Caco-2 (cell line): ENCODE measurements at regions not wholly inside any gene's neighbourhood (a gene's known extent, or its start where the extent isn't known, plus 50 kb on each side); places are given as distances from the start of the nearest gene placed in this dataset.

ENCODE experiments used
- BruUV-seq: library from RNA; stranded (reverse); fragments of 400-500 nt; replicated peaks from 2 replicates; lab custom pipeline; 2021; lab: Mats Ljungman, UMichigan
- CTCF ChIA-PET: fragments of 300-600 bp; sonication (Branson Sonifier 250); formaldehyde crosslinking; loops from one replicate; lab custom pipeline; 2022; ENCODE audit warnings: antibody characterized with exemption; lab: Charles Lee
- POLR2A ChIA-PET: fragments of 300-600 bp; sonication (Branson Sonifier 250); formaldehyde crosslinking; loops from one replicate; lab custom pipeline; 2022; ENCODE audit warnings: antibody characterized with exemption; lab: Charles Lee
- DNase-seq, 2 experiments: peaks; one replicate each; pipeline versions ENCODE4 v3.0.0 to v3.0.0-alpha.2; 2020 to 2022
- H3K27me3 ChIP-seq: replicated peaks from 2 replicates; pipeline ENCODE4 v1.6.0; 2011; ENCODE audit warnings: low read length; ENCODE audit not compliant: control insufficient read depth, insufficient read depth
- H3K36me3 ChIP-seq: 2 replicates; pipeline ENCODE4 v1.5.1; 2011; ENCODE audit warnings: low read length; ENCODE audit not compliant: control insufficient read depth, insufficient read depth
- H3K4me1 ChIP-seq: fragments of 250-450 bp; sonication (Bioruptor Pico); 2 replicates; pipeline ENCODE4 v1.5.1; 2020; ENCODE audit warnings: mild to moderate bottlenecking
- H3K4me3 ChIP-seq: 2 replicates; pipeline ENCODE4 v1.5.1; 2011; ENCODE audit warnings: low read depth, mild to moderate bottlenecking, control low read depth, low read length
- H3K9me3 ChIP-seq: fragments of 250-450 bp; sonication (Bioruptor Pico); 2 replicates; pipeline ENCODE4 v1.5.1; 2020; ENCODE audit warnings: mild to moderate bottlenecking, moderate library complexity
- H3K27ac Mint-ChIP-seq: one replicate; pipeline ENCODE4 v1.8.0; 2022; ENCODE audit warnings: mixed read lengths; ENCODE audit not compliant: unreplicated experiment
- H3K27me3 Mint-ChIP-seq: one replicate; pipeline ENCODE4 v1.8.0; 2022; ENCODE audit warnings: mixed read lengths; ENCODE audit not compliant: insufficient read depth, unreplicated experiment
- H3K36me3 Mint-ChIP-seq: one replicate; pipeline ENCODE4 v1.8.0; 2022; ENCODE audit warnings: mild to moderate bottlenecking, mixed read lengths; ENCODE audit not compliant: insufficient read depth, unreplicated experiment
- H3K4me1 Mint-ChIP-seq: one replicate; pipeline ENCODE4 v1.8.0; 2022; ENCODE audit warnings: low read depth, mixed read lengths; ENCODE audit not compliant: unreplicated experiment
- H3K4me3 Mint-ChIP-seq: one replicate; pipeline ENCODE4 v1.8.0; 2022; ENCODE audit warnings: mild to moderate bottlenecking, moderate library complexity, mixed read lengths; ENCODE audit not compliant: unreplicated experiment
- H3K9me3 Mint-ChIP-seq: one replicate; pipeline ENCODE4 v1.8.0; 2022; ENCODE audit warnings: mixed read lengths; ENCODE audit not compliant: unreplicated experiment
- intact Hi-C: fragments of 100-400 bp; cut with micrococcal nuclease; formaldehyde crosslinking; loops from one replicate; pipeline ENCODE4 v1.10.0; 2022; ENCODE audit not compliant: unreplicated experiment
- TF ChIP-seq, protein P1 (sequence below), 2 experiments: fragments of 200-600 bp in 1 of 2; IDR thresholded peaks; 1 replicate in 1 of 2; 2 replicates in 1 of 2; pipeline versions ENCODE4 v1.5.1 to v1.8.0; 2011 to 2022; ENCODE audit warnings: antibody characterized with exemption in 1 of 2, control low read depth in 1 of 2, inconsistent platforms in 1 of 2, low read depth in 1 of 2, low read length in 1 of 2, mild to moderate bottlenecking in 1 of 2, moderate library complexity in 1 of 2; ENCODE audit not compliant: insufficient read depth in 1 of 2, severe bottlenecking in 1 of 2, unreplicated experiment in 1 of 2

DNA sequence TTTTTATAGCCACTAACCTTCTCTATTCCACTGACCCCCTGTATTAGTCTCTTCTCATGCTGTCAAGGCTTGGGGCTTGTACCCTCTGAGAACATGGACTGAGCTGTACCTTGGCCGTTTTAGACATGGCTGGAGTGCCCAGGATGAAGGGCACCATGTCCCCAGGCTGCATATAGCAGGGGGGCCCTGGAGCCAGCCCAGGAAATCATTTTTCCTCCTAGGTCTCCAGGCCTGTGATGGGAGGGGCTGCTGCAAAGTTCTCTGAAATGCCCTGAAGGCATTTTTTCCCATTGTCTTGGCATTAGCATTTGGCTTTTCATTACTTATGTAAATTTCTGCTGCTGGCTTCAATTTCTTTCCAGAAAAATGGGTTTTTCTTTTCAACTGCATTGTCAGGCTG is 119.5 kb downstream of the NTMT2 start:
- no peak overlapping the region for H3K27ac Mint-ChIP-seq
- H3K4me1 Mint-ChIP-seq, result no peaks in the 10 kb centered on the region
- no peaks in the 10 kb centered on the region for H3K27me3 ChIP-seq
- H3K4me1 ChIP-seq, result no peaks in the 10 kb centered on the region
- TF ChIP-seq, protein P1, sequence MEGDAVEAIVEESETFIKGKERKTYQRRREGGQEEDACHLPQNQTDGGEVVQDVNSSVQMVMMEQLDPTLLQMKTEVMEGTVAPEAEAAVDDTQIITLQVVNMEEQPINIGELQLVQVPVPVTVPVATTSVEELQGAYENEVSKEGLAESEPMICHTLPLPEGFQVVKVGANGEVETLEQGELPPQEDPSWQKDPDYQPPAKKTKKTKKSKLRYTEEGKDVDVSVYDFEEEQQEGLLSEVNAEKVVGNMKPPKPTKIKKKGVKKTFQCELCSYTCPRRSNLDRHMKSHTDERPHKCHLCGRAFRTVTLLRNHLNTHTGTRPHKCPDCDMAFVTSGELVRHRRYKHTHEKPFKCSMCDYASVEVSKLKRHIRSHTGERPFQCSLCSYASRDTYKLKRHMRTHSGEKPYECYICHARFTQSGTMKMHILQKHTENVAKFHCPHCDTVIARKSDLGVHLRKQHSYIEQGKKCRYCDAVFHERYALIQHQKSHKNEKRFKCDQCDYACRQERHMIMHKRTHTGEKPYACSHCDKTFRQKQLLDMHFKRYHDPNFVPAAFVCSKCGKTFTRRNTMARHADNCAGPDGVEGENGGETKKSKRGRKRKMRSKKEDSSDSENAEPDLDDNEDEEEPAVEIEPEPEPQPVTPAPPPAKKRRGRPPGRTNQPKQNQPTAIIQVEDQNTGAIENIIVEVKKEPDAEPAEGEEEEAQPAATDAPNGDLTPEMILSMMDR (IDR thresholded peaks at IDR 0.05; ENCODE audit: insufficient read depth in 1 of 2, low read depth in 1 of 2, low read length in 1 of 2, severe bottlenecking in 1 of 2, unreplicated experiment in 1 of 2), result no peak
- ChIA-PET CTCF (no interaction called here), POLR2A (no interaction called here)
- H3K4me3 ChIP-seq, result no peak overlapping the region
- intact Hi-C loops, result no loop called here
- no TSS peak for BruUV-seq
- no peaks in the 10 kb centered on the region for H3K9me3 ChIP-seq
- H3K27me3 Mint-ChIP-seq, result peaks cover 3% of the 10 kb centered on the region
- no peaks in the 10 kb centered on the region for H3K36me3 ChIP-seq
- H3K9me3 Mint-ChIP-seq, result no peaks in the 10 kb centered on the region
- H3K36me3 Mint-ChIP-seq, result no peaks in the 10 kb centered on the region
- H3K4me3 Mint-ChIP-seq, result no peak overlapping the region
- no peak for DNase-seq

DNA sequence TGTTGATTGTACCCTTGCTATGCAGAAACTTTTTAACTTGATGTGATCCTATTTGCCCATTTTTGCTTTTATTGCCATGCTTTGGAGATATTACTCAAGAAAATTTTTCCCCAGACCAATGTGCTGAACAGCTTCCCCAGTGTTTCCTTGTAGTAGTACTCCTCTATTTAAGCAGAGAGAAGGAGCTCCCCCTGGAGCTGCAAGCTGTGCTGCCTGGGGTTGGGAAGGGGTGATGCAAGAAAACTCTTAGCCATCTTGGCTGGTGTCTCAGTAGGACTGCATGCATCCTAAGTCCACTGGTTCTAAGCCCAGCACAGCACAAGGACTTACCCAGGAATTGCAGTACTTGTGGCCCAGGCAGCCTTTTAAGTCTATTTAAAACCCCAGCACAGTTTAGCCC is 121.6 kb downstream of the NTMT2 start:
- no peaks in the 10 kb centered on the region for H3K4me1 Mint-ChIP-seq
- POLR2A ChIA-PET, result no interaction called here
- intact Hi-C loops, result loop anchor here (1.0 kb wide), 1 partner anchor 257 kb away; no protein-coding TSS in a partner anchor

DNA sequence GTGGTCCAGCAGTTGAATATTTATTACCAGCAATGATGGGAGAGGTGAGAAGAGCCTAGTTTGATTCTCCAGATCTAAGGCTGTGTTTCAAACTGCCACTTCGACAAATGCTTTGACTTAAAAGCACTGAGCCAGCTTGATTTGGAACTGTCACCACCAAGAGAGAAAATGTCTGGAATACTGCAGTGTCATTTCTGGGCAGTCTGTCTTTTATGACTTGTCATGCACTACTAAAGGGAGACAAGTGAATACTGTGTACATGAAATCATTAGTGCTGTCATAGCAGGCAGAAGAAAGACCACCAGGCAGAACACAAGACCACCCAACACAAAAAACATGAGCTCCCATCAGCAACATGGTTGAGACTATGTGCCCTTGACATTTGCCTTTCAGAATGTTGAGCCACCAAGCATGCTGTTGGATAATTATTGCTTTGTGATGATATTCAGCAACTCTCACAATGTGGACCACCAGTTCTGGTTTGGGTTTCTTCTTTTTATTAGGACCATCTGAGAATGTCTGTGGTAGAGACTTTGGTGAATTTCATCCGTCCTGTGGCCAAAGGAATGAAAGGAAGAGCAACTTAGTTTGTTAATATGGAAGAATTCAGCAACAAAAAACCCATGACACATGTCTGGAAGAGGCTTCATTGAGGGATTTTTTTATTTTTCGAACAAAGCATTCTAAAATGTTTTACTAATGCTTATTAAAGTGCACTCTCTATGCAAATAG is 125.8 kb downstream of the NTMT2 start:
- intact Hi-C loops, result no loop called here
- no peaks in the 10 kb centered on the region for H3K4me1 Mint-ChIP-seq
- H3K9me3 Mint-ChIP-seq, result no peaks in the 10 kb centered on the region
- Histone ChIP-seq H3K4me3 (no peak overlapping the region), H3K4me1 (no peaks in the 10 kb centered on the region), H3K27me3 (no peaks in the 10 kb centered on the region), H3K36me3 (no peaks in the 10 kb centered on the region), H3K9me3 (no peaks in the 10 kb centered on the region)
- H3K4me3 Mint-ChIP-seq, result no peak overlapping the region
- ChIA-PET POLR2A (no interaction called here), CTCF (no interaction called here)
- DNase-seq, result no peak
- BruUV-seq, result no TSS peak
- TF ChIP-seq, protein P1 (IDR thresholded peaks at IDR 0.05; ENCODE audit: insufficient read depth in 1 of 2, low read depth in 1 of 2, low read length in 1 of 2, severe bottlenecking in 1 of 2, unreplicated experiment in 1 of 2), result no peak
- H3K36me3 Mint-ChIP-seq, result no peaks in the 10 kb centered on the region
- peaks cover 16% of the 10 kb centered on the region for H3K27me3 Mint-ChIP-seq
- H3K27ac Mint-ChIP-seq, result no peak overlapping the region

More for the DNA sequence above, 121.6 kb downstream of the NTMT2 start:
- CTCF ChIA-PET, result no interaction called here
- Mint-ChIP-seq H3K4me3 (no peak overlapping the region), H3K27ac (no peak overlapping the region), H3K36me3 (no peaks in the 10 kb centered on the region), H3K27me3 (peaks cover 4% of the 10 kb centered on the region), H3K9me3 (no peaks in the 10 kb centered on the region)
- TF ChIP-seq, protein P1 (IDR thresholded peaks at IDR 0.05; ENCODE audit: insufficient read depth in 1 of 2, low read depth in 1 of 2, low read length in 1 of 2, severe bottlenecking in 1 of 2, unreplicated experiment in 1 of 2), result peak in 1 of 2 experiments; percentile 22
- H3K27me3 ChIP-seq, result no peaks in the 10 kb centered on the region
- no peaks in the 10 kb centered on the region for H3K36me3 ChIP-seq
- H3K9me3 ChIP-seq, result no peaks in the 10 kb centered on the region
- H3K4me3 ChIP-seq, result no peak overlapping the region
- BruUV-seq, result no TSS peak
- DNase-seq, result peak in 1 of 2 experiments; percentile 36
- no peaks in the 10 kb centered on the region for H3K4me1 ChIP-seq
